SU-DHL-6 (cell line): ENCODE measurements at regions not wholly inside any gene's neighbourhood (a gene's known extent, or its start where the extent isn't known, plus 50 kb on each side); places are given as distances from the start of the nearest gene placed in this dataset.

Source experiments
- H2AFZ ChIP-seq: fragments of 200-600 bp; sonication (generic); 2 replicates; pipeline ENCODE4 v1.6.1; 2014; ENCODE audit warnings: low read depth, mild to moderate bottlenecking, moderate library complexity, mixed read lengths, antibody characterized with exemption, low read length; ENCODE audit not compliant: severe bottlenecking
- H3F3A ChIP-seq: fragments of 200-600 bp; shearing (Covaris generic); 2 replicates; pipeline ENCODE4 v1.6.0; 2016; ENCODE audit warnings: antibody characterized with exemption, mild to moderate bottlenecking; ENCODE audit not compliant: insufficient read depth
- H3K27ac ChIP-seq: fragments of 200-600 bp; sonication (generic); 2 replicates; pipeline ENCODE4 v1.5.1; 2016; ENCODE audit warnings: low read depth, mild to moderate bottlenecking, low read length, moderate library complexity, mixed read lengths
- H3K27me3 ChIP-seq: fragments of 200-600 bp; sonication (generic), shearing (Covaris generic); 2 replicates; pipeline ENCODE4 v1.6.0; 2014; ENCODE audit warnings: mild to moderate bottlenecking, low read length
- H3K36me3 ChIP-seq: fragments of 200-600 bp; sonication (generic); 2 replicates; pipeline ENCODE4 v1.6.1; 2014; ENCODE audit warnings: mild to moderate bottlenecking, low read length, mixed read lengths
- H3K4me2 ChIP-seq: fragments of 300-600, 200-600 bp; shearing (Covaris generic), sonication (generic); 2 replicates; pipeline ENCODE4 v1.6.0; 2014; ENCODE audit warnings: low read length, low read depth, mild to moderate bottlenecking; ENCODE audit not compliant: poor library complexity, severe bottlenecking
- H3K4me3 ChIP-seq: fragments of 200-600 bp; sonication (generic); 2 replicates; pipeline ENCODE4 v1.5.1; 2014; ENCODE audit warnings: antibody characterized with exemption, low read length, mild to moderate bottlenecking, mixed read lengths; ENCODE audit not compliant: insufficient read depth, poor library complexity, severe bottlenecking
- H3K79me2 ChIP-seq: fragments of 200-600 bp; sonication (generic); 2 replicates; pipeline ENCODE4 v1.6.1; 2014; ENCODE audit warnings: mild to moderate bottlenecking, low read length, moderate library complexity; ENCODE audit not compliant: insufficient read depth
- H3K9ac ChIP-seq: fragments of 200-600 bp; sonication (generic); 2 replicates; pipeline ENCODE4 v1.7.0; 2014; ENCODE audit warnings: mild to moderate bottlenecking, low read length
- H3K9me2 ChIP-seq: fragments of 200-600 bp; sonication (generic); replicated peaks from 2 replicates; pipeline ENCODE4 v1.6.1; 2014; ENCODE audit warnings: low read length; ENCODE audit not compliant: insufficient read depth
- H3K9me3 ChIP-seq: fragments of 200-600 bp; sonication (generic); 2 replicates; pipeline ENCODE4 v1.6.1; 2014; ENCODE audit warnings: low read length, mixed read lengths; ENCODE audit not compliant: insufficient read depth
- H4K20me1 ChIP-seq: fragments of 200-600 bp; sonication (generic); 2 replicates; pipeline ENCODE4 v1.6.1; 2014; ENCODE audit warnings: low read depth, mild to moderate bottlenecking, antibody characterized with exemption, low read length, moderate library complexity, mixed read lengths
- CTCF ChIP-seq: fragments of 200-600 bp; sonication (generic); IDR thresholded peaks from one replicate; pipeline ENCODE4 v1.5.1; 2017; ENCODE audit warnings: antibody characterized with exemption, mild to moderate bottlenecking, low read length, moderate library complexity; ENCODE audit not compliant: insufficient read depth, poor library complexity, severe bottlenecking
- EZH2phosphoT487 ChIP-seq: fragments of 200-600 bp; sonication (generic), shearing (Covaris generic); conservative IDR thresholded peaks from 2 replicates; pipeline ENCODE4 v1.6.1; 2018; ENCODE audit warnings: mild to moderate bottlenecking, antibody characterized with exemption, low read length, moderate library complexity, mixed read lengths

- no peaks in the 10 kb centered on the region for H4K20me1 ChIP-seq
- no peak overlapping the region for H3K4me3 ChIP-seq
- TF ChIP-seq EZH2phosphoT487 = no peak
- TF ChIP-seq CTCF = no peak
- H3K4me2 ChIP-seq = no peak overlapping the region
- H3K9me3 ChIP-seq = no peaks in the 10 kb centered on the region
- no peaks in the 10 kb centered on the region for H3K36me3 ChIP-seq
- no peaks in the 10 kb centered on the region for H3K9me2 ChIP-seq
- no peaks in the 10 kb centered on the region for H3K27me3 ChIP-seq
- H2AFZ ChIP-seq = no peak overlapping the region
- H3F3A ChIP-seq = no peaks in the 10 kb centered on the region
- H3K27ac ChIP-seq = no peak overlapping the region
- no peaks in the 10 kb centered on the region for H3K79me2 ChIP-seq
- H3K9ac ChIP-seq = no peak overlapping the region
Observed at GRCh38 chr13:111048387-111048786, 66.7 kb upstream of the ARHGEF7 start.

GRCh38 chr13:111047326-111047725 is 67.8 kb upstream of the ARHGEF7 start:
- Histone ChIP-seq H3K27ac (no peak overlapping the region), H3K9me2 (no peaks in the 10 kb centered on the region), H3K79me2 (no peaks in the 10 kb centered on the region), H3K4me2 (no peak overlapping the region), H3K36me3 (no peaks in the 10 kb centered on the region), H2AFZ (no peak overlapping the region), H3K9ac (no peak overlapping the region), H4K20me1 (no peaks in the 10 kb centered on the region), H3K9me3 (no peaks in the 10 kb centered on the region), H3K4me3 (no peak overlapping the region), H3K27me3 (no peaks in the 10 kb centered on the region), H3F3A (no peaks in the 10 kb centered on the region)
- TF ChIP-seq EZH2phosphoT487 (no peak), CTCF (no peak)

- Histone ChIP-seq H3K4me2 (no peak overlapping the region), H3K27me3 (no peaks in the 10 kb centered on the region), H3K36me3 (no peaks in the 10 kb centered on the region), H3K79me2 (no peaks in the 10 kb centered on the region), H3F3A (no peaks in the 10 kb centered on the region), H4K20me1 (no peaks in the 10 kb centered on the region), H3K27ac (no peak overlapping the region), H3K9ac (no peak overlapping the region), H3K9me3 (no peaks in the 10 kb centered on the region), H3K9me2 (no peaks in the 10 kb centered on the region), H3K4me3 (no peak overlapping the region), H2AFZ (no peak overlapping the region)
- TF ChIP-seq EZH2phosphoT487 (no peak), CTCF (no peak)
Observed at GRCh38 chr13:111046590-111047141, 68.4 kb upstream of the ARHGEF7 start.
